Epithelial cell of esophagus (primary cell): ENCODE measurements at regions not wholly inside any gene's neighbourhood (a gene's known extent, or its start where the extent isn't known, plus 50 kb on each side); places are given as distances from the start of the nearest gene placed in this dataset.
A peak's percentile ranks its signal among the peaks of the same experiment; 100 is the strongest.

Experiments used
- DNase-seq: peaks from one replicate; pipeline ENCODE4 v3.0.0; 2010; ENCODE audit warnings: low read depth
- H3K4me3 ChIP-seq: 2 replicates; pipeline ENCODE4 v1.5.1; 2011; ENCODE audit warnings: mild to moderate bottlenecking, low read length, control low read depth
- TF ChIP-seq, protein P1 (sequence below): IDR thresholded peaks from 2 replicates; pipeline ENCODE4 v1.5.1; 2011; ENCODE audit warnings: low read depth, mild to moderate bottlenecking, low read length, control low read depth, inconsistent platforms; ENCODE audit not compliant: insufficient read depth; ENCODE audit errors: missing control alignments

DNA sequence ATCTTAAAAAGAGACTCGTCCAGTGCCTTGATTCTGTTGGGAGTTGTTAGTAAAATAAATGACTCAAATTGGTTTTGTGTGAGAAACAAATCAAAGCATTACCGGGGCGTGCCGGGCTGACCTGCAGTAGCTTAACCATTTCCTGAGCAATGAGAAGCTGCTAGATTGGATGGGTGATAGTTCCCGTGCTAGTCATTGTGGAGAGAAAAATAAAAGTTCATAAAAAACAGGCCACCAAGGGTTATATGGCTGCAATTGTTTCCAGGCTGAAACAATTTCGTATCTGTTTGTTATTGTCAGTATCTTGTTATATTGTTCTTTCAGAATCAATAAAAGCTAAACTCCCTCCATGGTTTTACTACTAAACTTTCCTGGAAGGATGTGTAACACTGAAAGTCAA is 314.4 kb downstream of the MTX2 start:
- TF ChIP-seq, protein P1, sequence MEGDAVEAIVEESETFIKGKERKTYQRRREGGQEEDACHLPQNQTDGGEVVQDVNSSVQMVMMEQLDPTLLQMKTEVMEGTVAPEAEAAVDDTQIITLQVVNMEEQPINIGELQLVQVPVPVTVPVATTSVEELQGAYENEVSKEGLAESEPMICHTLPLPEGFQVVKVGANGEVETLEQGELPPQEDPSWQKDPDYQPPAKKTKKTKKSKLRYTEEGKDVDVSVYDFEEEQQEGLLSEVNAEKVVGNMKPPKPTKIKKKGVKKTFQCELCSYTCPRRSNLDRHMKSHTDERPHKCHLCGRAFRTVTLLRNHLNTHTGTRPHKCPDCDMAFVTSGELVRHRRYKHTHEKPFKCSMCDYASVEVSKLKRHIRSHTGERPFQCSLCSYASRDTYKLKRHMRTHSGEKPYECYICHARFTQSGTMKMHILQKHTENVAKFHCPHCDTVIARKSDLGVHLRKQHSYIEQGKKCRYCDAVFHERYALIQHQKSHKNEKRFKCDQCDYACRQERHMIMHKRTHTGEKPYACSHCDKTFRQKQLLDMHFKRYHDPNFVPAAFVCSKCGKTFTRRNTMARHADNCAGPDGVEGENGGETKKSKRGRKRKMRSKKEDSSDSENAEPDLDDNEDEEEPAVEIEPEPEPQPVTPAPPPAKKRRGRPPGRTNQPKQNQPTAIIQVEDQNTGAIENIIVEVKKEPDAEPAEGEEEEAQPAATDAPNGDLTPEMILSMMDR: no peak
- no peak overlapping the region for H3K4me3 ChIP-seq
- peak; percentile 62 for DNase-seq

DNA sequence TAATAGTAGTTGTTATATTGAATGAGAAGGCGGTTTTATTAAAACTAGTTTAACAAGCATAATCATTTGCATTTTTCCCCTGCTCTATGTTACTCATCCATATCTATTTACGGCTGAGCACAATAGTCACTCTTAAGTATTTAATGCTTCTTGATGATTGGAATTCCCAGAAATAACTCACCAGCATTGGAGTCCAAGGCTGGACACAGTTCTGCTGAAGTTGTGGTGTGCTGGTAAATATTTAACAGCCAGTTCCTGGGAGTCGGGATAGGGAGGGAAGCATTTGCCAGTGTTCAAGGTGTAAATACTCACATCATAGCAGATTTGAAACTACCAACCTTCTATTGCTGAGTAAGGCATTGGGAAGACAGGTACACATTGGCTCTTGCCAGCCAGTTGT is 315.1 kb downstream of the MTX2 start:
- H3K4me3 ChIP-seq: no peak overlapping the region
- TF ChIP-seq, protein P1: no peak
- DNase-seq: peak; percentile 66

DNA sequence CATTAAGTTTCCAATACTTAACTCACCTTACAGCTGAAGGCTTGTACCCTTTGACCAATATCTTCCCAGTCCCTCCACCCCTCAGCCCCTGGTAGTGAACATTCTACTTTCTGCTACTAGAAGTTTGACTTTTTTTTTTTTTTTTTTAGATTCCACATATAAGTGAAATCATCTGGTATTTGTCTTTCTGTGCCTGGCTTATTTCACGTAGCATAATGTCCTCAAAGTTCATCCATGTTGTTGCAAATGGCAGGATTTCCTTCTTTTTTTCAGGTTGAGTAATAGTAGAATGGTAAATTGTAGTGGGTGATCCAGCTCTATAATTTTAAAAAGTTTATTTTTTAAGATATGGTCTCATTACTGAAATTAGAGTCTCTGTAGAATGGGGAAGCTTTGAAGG is 316.0 kb downstream of the MTX2 start:
- TF ChIP-seq, protein P1: no peak
- DNase-seq: no peak
- H3K4me3 ChIP-seq: no peak overlapping the region

DNA sequence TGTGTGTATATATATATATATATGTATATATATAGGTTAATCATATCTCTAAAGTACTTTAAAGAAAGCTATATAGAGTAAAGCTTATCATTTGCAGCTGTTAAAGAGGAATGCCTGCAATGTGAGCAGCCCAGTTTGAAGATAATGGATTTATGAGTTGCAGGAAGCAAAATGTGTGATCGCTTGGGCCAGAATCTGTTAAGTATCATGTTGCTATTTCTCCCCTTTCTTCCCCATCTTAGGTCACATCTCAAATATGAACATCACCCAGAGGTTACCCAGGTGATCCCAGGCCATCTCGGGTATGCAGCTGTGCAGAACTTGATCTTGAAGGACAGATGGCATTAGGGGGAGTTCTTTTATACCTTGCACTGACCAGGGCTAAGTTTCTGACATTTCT is 316.5 kb downstream of the MTX2 start:
- no peak overlapping the region for H3K4me3 ChIP-seq
- no peak for DNase-seq
- TF ChIP-seq, protein P1: no peak

DNA sequence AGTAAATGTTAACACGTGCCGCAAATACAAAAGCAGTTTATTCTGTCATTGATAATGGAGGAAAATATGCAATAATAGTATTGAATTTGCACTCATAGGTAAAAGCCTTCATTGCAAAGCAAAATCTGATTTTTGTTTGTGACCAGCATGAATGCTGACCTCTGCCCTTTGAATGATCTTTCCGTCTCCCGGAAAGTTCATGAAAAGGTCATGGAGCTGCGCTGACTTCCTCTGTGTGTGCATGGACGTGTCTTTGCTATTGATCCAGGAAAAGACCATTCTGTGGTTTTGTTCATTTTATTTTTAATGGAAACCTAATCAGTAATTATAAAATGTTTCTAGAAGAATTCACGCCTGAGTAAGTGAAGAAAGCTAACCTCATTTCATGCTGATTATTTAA is 320.0 kb downstream of the MTX2 start:
- TF ChIP-seq, protein P1: no peak
- no peak for DNase-seq
- H3K4me3 ChIP-seq: no peak overlapping the region

DNA sequence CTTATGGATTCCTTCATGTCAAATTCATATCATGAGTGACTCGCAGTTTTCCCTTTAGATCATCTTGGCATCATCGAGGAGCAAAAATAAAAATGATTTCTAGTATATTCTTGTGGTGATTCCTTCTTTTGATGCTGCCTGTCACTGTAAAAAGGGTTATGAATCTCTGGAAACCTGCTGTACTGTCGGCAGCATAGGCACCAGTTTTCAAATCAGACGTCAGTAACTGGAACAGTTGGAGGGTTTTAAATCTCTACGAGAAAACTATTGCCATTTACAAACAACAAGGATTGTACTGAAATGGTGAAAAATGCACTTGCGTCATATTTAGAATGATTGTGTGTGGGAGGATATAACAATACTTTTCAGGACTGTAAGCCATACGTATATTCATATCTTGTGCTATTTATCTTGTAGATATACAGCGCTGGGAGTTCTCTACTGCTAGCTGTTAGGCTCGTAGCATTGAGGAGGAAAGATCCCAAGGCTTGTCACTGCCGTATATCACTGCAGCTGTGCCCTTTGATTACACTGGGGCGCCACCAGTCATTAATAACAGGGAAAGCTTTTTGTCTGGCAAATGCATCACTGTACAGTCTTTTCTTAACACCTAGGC is 320.7 kb downstream of the MTX2 start:
- no peak for DNase-seq
- H3K4me3 ChIP-seq: no peak overlapping the region
- TF ChIP-seq, protein P1: no peak

DNA sequence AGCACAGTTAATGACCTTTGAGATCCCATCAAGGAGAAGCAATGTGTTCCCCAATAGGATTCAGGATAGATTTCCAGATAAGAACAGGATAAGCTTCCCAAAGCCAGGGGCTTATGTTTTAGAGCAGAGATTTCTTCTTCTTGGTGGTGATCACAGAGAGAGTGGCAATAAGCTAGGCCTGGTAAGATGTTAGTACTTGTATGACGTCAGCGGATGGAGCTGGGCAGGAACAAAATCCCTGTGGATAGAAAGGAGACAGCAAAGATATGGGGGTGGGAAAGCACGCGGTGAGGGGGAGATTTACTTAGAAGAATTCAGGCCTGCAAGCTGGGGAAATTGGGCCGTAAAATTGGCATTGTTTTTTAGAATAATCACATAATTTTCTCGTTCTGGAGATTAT is 323.0 kb downstream of the MTX2 start:
- no peak overlapping the region for H3K4me3 ChIP-seq
- DNase-seq: no peak
- TF ChIP-seq, protein P1: no peak
